ENCODE measurements at regions not wholly inside any gene's neighbourhood (a gene's known extent, or its start where the extent isn't known, plus 50 kb on each side); places are given as distances from the start of the nearest gene placed in this dataset.

GRCh38 chr5:31047007-31047406 is 146.5 kb upstream of the CDH6 start:
- Histone ChIP-seq H3K79me2 (ENCODE audit: control insufficient read depth, low read length) (no peaks in the 10 kb centered on the region), H3K4me2 (ENCODE audit: low read length) (no peak overlapping the region), H3K9me3 (ENCODE audit: control insufficient read depth, insufficient read depth, low read length) (no peaks in the 10 kb centered on the region), H3K27me3 (ENCODE audit: control insufficient read depth, low read length) (no peaks in the 10 kb centered on the region), H4K20me1 (ENCODE audit: control insufficient read depth, insufficient read depth, low read depth, low read length) (no peaks in the 10 kb centered on the region), H3F3A (ENCODE audit: control insufficient read depth, insufficient read depth) (no peaks in the 10 kb centered on the region), H3K27ac (ENCODE audit: low read depth, low read length) (no peak overlapping the region), H3K9me2 (replicated peaks; ENCODE audit: control insufficient read depth, low read length) (no peaks in the 10 kb centered on the region), H3K36me3 (ENCODE audit: control insufficient read depth, low read length) (no peaks in the 10 kb centered on the region), H3K4me3 (ENCODE audit: low read length) (no peak overlapping the region), H3K4me1 (ENCODE audit: control insufficient read depth, low read length) (no peaks in the 10 kb centered on the region)
- TF ChIP-seq EZH2phosphoT487 (IDR thresholded peaks at IDR 0.05; ENCODE audit: borderline replicate concordance, low read length) (no peak), CTCF (IDR thresholded peaks at IDR 0.05; ENCODE audit: low read depth, low read length, poor library complexity, severe bottlenecking) (no peak)

- H3K9me3 ChIP-seq (ENCODE audit: control insufficient read depth, insufficient read depth, low read length), result no peaks in the 10 kb centered on the region
- no peaks in the 10 kb centered on the region for H3K4me1 ChIP-seq (ENCODE audit: control insufficient read depth, low read length)
- H4K20me1 ChIP-seq (ENCODE audit: control insufficient read depth, insufficient read depth, low read depth, low read length), result no peaks in the 10 kb centered on the region
- no peak for TF ChIP-seq EZH2phosphoT487 (IDR thresholded peaks at IDR 0.05; ENCODE audit: borderline replicate concordance, low read length)
- no peak for TF ChIP-seq CTCF (IDR thresholded peaks at IDR 0.05; ENCODE audit: low read depth, low read length, poor library complexity, severe bottlenecking)
- no peaks in the 10 kb centered on the region for H3K79me2 ChIP-seq (ENCODE audit: control insufficient read depth, low read length)
- H3K9me2 ChIP-seq (replicated peaks; ENCODE audit: control insufficient read depth, low read length), result no peaks in the 10 kb centered on the region
- H3K27me3 ChIP-seq (ENCODE audit: control insufficient read depth, low read length), result no peaks in the 10 kb centered on the region
- no peaks in the 10 kb centered on the region for H3F3A ChIP-seq (ENCODE audit: control insufficient read depth, insufficient read depth)
- H3K36me3 ChIP-seq (ENCODE audit: control insufficient read depth, low read length), result no peaks in the 10 kb centered on the region
- H3K27ac ChIP-seq (ENCODE audit: low read depth, low read length), result no peak overlapping the region
- H3K4me2 ChIP-seq (ENCODE audit: low read length), result no peak overlapping the region
- no peak overlapping the region for H3K4me3 ChIP-seq (ENCODE audit: low read length)
These were observed 157.1 kb upstream of the CDH6 start for GRCh38 chr5:31036411-31036810.

GRCh38 chr5:31033295-31033694 is 160.2 kb upstream of the CDH6 start:
- no peak overlapping the region for H3K4me3 ChIP-seq (ENCODE audit: low read length)
- TF ChIP-seq EZH2phosphoT487 (IDR thresholded peaks at IDR 0.05; ENCODE audit: borderline replicate concordance, low read length) (no peak), CTCF (IDR thresholded peaks at IDR 0.05; ENCODE audit: low read depth, low read length, poor library complexity, severe bottlenecking) (no peak)
- H4K20me1 ChIP-seq (ENCODE audit: control insufficient read depth, insufficient read depth, low read depth, low read length), result no peaks in the 10 kb centered on the region
- no peaks in the 10 kb centered on the region for H3F3A ChIP-seq (ENCODE audit: control insufficient read depth, insufficient read depth)
- no peaks in the 10 kb centered on the region for H3K27me3 ChIP-seq (ENCODE audit: control insufficient read depth, low read length)
- H3K79me2 ChIP-seq (ENCODE audit: control insufficient read depth, low read length), result no peaks in the 10 kb centered on the region
- no peaks in the 10 kb centered on the region for H3K9me2 ChIP-seq (replicated peaks; ENCODE audit: control insufficient read depth, low read length)
- no peaks in the 10 kb centered on the region for H3K36me3 ChIP-seq (ENCODE audit: control insufficient read depth, low read length)
- H3K4me2 ChIP-seq (ENCODE audit: low read length), result no peak overlapping the region
- H3K9me3 ChIP-seq (ENCODE audit: control insufficient read depth, insufficient read depth, low read length), result no peaks in the 10 kb centered on the region
- no peaks in the 10 kb centered on the region for H3K4me1 ChIP-seq (ENCODE audit: control insufficient read depth, low read length)
- no peak overlapping the region for H3K27ac ChIP-seq (ENCODE audit: low read depth, low read length)

- H3K36me3 ChIP-seq (ENCODE audit: control insufficient read depth, low read length), result no peaks in the 10 kb centered on the region
- H3K27ac ChIP-seq (ENCODE audit: low read depth, low read length), result no peak overlapping the region
- TF ChIP-seq CTCF (IDR thresholded peaks at IDR 0.05; ENCODE audit: low read depth, low read length, poor library complexity, severe bottlenecking), result no peak
- no peak for TF ChIP-seq EZH2phosphoT487 (IDR thresholded peaks at IDR 0.05; ENCODE audit: borderline replicate concordance, low read length)
- H3K4me2 ChIP-seq (ENCODE audit: low read length), result no peak overlapping the region
- no peaks in the 10 kb centered on the region for H3K27me3 ChIP-seq (ENCODE audit: control insufficient read depth, low read length)
- no peaks in the 10 kb centered on the region for H3F3A ChIP-seq (ENCODE audit: control insufficient read depth, insufficient read depth)
- no peaks in the 10 kb centered on the region for H3K79me2 ChIP-seq (ENCODE audit: control insufficient read depth, low read length)
- no peaks in the 10 kb centered on the region for H4K20me1 ChIP-seq (ENCODE audit: control insufficient read depth, insufficient read depth, low read depth, low read length)
- no peaks in the 10 kb centered on the region for H3K9me3 ChIP-seq (ENCODE audit: control insufficient read depth, insufficient read depth, low read length)
- no peak overlapping the region for H3K4me3 ChIP-seq (ENCODE audit: low read length)
- H3K9me2 ChIP-seq (replicated peaks; ENCODE audit: control insufficient read depth, low read length), result no peaks in the 10 kb centered on the region
- H3K4me1 ChIP-seq (ENCODE audit: control insufficient read depth, low read length), result no peaks in the 10 kb centered on the region
These were observed 163.6 kb upstream of the CDH6 start for GRCh38 chr5:31029925-31030324.
